Lower lobe of right lung (tissue), 2 donors: ENCODE measurements at regions not wholly inside any gene's neighbourhood (a gene's known extent, or its start where the extent isn't known, plus 50 kb on each side); places are given as distances from the start of the nearest gene placed in this dataset.

Experiments
- ATAC-seq, 2 donors: fragments of 200-7000 bp; cut with Tn5 transposase; one replicate each; pipeline ENCODE4 v1.9.1; 2020 to 2022; ENCODE audit warnings: mild to moderate bottlenecking in 2 of 2, moderate library complexity in 2 of 2
- DNase-seq: peaks from one replicate; pipeline ENCODE4 v3.0.0-alpha.2; 2020
- H3K27ac ChIP-seq: fragments of 200-600 bp; one replicate; pipeline ENCODE4 v1.8.0; 2022
- H3K27me3 ChIP-seq: fragments of 200-600 bp; one replicate; pipeline ENCODE4 v1.8.0; 2022; ENCODE audit warnings: low read depth
- H3K36me3 ChIP-seq: fragments of 200-600 bp; one replicate; pipeline ENCODE4 v1.8.0; 2022; ENCODE audit warnings: mild to moderate bottlenecking
- H3K4me1 ChIP-seq: fragments of 200-600 bp; one replicate; pipeline ENCODE4 v1.8.0; 2022
- H3K4me3 ChIP-seq: fragments of 200-600 bp; one replicate; pipeline ENCODE4 v1.8.0; 2022; ENCODE audit warnings: mild to moderate bottlenecking
- H3K9me3 ChIP-seq: fragments of 200-600 bp; one replicate; pipeline ENCODE4 v1.8.0; 2022
- intact Hi-C: fragments of 100-400 bp; cut with DNase I; formaldehyde crosslinking; loops from one replicate; pipeline ENCODE4 v1.11.0; 2022
- TF ChIP-seq, protein P1 (sequence below): fragments of 200-600 bp; IDR thresholded peaks from one replicate; pipeline ENCODE4 v1.8.0; 2022; ENCODE audit warnings: antibody characterized with exemption, mild to moderate bottlenecking
- donor health status: DM: no; HTN: yes; CAD: no; lungs with severe emphysema.

DNA sequence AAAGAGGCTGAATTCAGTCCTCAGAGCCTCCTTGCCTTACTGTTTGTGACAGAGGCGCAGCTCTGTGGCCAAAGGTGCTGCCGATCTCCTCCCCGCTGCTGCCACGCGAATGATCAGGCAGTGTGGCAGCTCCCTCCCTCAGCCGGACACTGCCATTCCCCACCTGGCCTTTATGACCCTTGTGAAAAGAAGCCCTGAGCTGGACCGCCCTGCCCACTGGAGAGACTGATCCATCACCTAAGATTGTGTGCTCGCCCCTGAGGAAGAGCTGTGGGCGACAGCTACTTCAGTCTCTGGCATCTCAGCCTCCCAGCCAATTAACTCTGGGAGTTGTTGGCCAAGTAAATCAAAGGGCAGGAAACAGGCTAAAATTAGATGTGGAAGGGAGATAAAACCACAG lies 90.9 kb downstream of the CARTPT start:
- Histone ChIP-seq H3K4me3 (no peak overlapping the region), H3K36me3 (no peaks in the 10 kb centered on the region), H3K4me1 (no peaks in the 10 kb centered on the region), H3K27me3 (no peaks in the 10 kb centered on the region), H3K27ac (no peak overlapping the region), H3K9me3 (no peaks in the 10 kb centered on the region)
- DNase-seq (no peak), ATAC-seq (no peak)
- TF ChIP-seq, protein P1, sequence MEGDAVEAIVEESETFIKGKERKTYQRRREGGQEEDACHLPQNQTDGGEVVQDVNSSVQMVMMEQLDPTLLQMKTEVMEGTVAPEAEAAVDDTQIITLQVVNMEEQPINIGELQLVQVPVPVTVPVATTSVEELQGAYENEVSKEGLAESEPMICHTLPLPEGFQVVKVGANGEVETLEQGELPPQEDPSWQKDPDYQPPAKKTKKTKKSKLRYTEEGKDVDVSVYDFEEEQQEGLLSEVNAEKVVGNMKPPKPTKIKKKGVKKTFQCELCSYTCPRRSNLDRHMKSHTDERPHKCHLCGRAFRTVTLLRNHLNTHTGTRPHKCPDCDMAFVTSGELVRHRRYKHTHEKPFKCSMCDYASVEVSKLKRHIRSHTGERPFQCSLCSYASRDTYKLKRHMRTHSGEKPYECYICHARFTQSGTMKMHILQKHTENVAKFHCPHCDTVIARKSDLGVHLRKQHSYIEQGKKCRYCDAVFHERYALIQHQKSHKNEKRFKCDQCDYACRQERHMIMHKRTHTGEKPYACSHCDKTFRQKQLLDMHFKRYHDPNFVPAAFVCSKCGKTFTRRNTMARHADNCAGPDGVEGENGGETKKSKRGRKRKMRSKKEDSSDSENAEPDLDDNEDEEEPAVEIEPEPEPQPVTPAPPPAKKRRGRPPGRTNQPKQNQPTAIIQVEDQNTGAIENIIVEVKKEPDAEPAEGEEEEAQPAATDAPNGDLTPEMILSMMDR, result no peak
- intact Hi-C loops, result no loop called here

DNA sequence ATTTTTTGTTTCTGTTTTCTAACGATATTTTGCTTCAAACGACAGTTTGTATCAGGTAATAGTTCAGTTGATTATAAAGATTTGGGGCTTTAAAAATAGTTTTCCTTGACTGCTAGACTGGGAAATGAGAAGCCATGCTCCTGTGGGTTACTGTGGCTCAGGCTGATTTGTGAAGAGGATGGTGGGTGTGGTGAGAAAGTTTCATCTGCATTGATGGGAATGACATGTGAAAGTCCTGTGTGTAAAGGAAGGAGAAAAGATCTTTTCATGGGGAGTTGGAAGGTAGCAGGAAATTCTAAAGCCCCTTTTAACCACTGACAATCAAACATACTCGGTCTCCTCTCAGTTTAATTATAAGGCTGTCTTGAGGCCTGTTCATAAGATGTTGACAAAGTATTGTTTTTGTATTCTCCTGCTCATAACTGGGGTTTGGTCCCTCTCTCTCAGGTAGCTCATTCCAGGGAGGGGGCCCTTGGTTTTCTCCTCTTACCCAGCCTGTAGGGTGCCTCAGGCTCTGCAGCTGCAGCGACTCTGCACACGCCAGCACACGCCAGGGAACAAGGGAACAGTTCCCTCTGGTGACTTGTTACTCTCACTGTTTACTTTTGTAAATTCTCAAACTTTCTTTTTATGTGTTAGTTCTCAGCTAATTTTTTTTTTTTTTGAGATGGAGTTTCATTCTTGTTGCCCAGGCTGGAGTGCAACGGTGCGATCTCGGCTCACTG lies 91.6 kb downstream of the CARTPT start:
- ATAC-seq, result no peak
- TF ChIP-seq, protein P1, result no peak
- no peak for DNase-seq
- Histone ChIP-seq H3K9me3 (no peaks in the 10 kb centered on the region), H3K4me1 (no peaks in the 10 kb centered on the region), H3K27ac (no peak overlapping the region), H3K27me3 (no peaks in the 10 kb centered on the region), H3K36me3 (no peaks in the 10 kb centered on the region), H3K4me3 (no peak overlapping the region)
- intact Hi-C loops, result no loop called here

DNA sequence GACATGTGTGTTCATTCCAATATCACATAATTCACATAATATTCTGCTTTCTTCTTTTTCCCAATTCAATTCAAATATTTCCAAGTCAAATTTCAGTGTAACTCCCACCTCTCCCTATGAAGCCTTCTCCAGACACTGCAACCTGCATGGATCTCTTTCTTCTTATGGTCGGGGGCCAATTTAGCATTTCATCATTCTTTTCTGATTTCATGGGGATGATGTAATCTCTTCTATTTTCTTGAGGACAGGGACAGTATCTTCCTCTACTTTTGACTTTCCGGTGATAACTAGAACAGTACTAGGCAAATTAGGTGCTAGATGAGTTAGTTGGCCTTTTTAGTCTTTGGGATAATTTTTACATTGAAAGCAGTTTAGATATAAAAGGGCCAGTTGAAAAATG lies 92.7 kb downstream of the CARTPT start:
- intact Hi-C loops, result no loop called here

DNA sequence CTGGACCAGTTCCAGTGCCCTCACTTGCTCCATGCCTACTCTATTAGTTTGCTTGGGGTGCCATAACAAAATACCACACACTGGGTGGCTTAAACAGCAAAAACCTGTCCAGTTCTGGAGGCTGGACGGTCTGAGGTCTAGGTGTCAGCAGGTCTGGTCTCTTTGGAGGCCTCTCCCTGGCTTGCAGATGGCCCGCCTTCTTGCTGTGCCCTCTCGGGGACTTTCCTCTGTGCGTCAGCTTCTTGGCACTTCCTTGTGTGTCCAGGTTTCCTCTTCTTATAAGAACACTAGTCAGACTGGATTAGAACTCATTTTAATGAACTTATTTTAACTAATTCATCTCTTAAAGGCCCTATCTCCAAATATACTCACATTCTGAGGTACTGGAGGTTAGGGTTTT lies 97.2 kb downstream of the CARTPT start:
- H3K4me3 ChIP-seq, result no peak overlapping the region
- peak in 1 of 2 donors; percentile 56 for ATAC-seq
- TF ChIP-seq, protein P1, result no peak
- no peaks in the 10 kb centered on the region for H3K9me3 ChIP-seq
- no peaks in the 10 kb centered on the region for H3K27me3 ChIP-seq
- no peaks in the 10 kb centered on the region for H3K4me1 ChIP-seq
- no peaks in the 10 kb centered on the region for H3K36me3 ChIP-seq
- intact Hi-C loops, result no loop called here
- no peak overlapping the region for H3K27ac ChIP-seq
- no peak for DNase-seq

More for the DNA sequence above, 92.7 kb downstream of the CARTPT start:
- Histone ChIP-seq H3K36me3 (no peaks in the 10 kb centered on the region), H3K4me3 (no peak overlapping the region), H3K9me3 (no peaks in the 10 kb centered on the region), H3K4me1 (no peaks in the 10 kb centered on the region), H3K27me3 (no peaks in the 10 kb centered on the region), H3K27ac (no peak overlapping the region)
- ATAC-seq (no peak), DNase-seq (no peak)
- TF ChIP-seq, protein P1, result no peak

DNA sequence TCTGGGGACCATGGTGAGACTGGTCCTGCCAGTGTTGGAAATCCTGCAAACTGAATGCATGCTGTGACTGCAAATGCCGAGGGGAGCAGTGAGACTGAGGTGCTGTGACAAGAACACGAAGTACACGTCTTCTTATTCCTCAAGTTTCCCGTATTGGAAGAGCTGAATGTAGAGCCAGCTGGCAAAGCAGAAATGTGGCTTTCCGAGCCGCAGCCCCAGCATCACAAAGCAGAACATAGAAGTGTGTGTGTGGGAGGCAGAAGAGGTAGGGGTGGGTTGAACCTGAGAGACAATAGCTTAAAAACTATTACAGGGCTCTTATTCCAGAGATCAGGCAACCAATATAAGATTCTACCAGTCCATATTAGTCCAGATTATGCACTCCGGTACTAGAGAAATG lies 98.8 kb downstream of the CARTPT start:
- Histone ChIP-seq H3K27ac (no peak overlapping the region), H3K27me3 (no peaks in the 10 kb centered on the region), H3K9me3 (peaks cover 6% of the 10 kb centered on the region), H3K4me3 (no peak overlapping the region), H3K36me3 (no peaks in the 10 kb centered on the region), H3K4me1 (no peaks in the 10 kb centered on the region)
- intact Hi-C loops, result no loop called here
- DNase-seq, result no peak
- no peak for ATAC-seq
- TF ChIP-seq, protein P1, result no peak
